GM19372 (cell line): ENCODE measurements at regions not wholly inside any gene's neighbourhood (a gene's known extent, or its start where the extent isn't known, plus 50 kb on each side); places are given as distances from the start of the nearest gene placed in this dataset.
"Not testable (repeated sequence)": the region's sequence is repeated elsewhere in the genome, so short reads cannot be mapped to it uniquely, and the experiment has no call there.

Source experiments
- ATAC-seq: cut with Tn5 transposase; IDR thresholded peaks from one replicate; pipeline ENCODE4 v1.9.1; 2021; ENCODE audit warnings: mild to moderate bottlenecking, low read depth, moderate library complexity; ENCODE audit not compliant: unreplicated experiment

DNA sequence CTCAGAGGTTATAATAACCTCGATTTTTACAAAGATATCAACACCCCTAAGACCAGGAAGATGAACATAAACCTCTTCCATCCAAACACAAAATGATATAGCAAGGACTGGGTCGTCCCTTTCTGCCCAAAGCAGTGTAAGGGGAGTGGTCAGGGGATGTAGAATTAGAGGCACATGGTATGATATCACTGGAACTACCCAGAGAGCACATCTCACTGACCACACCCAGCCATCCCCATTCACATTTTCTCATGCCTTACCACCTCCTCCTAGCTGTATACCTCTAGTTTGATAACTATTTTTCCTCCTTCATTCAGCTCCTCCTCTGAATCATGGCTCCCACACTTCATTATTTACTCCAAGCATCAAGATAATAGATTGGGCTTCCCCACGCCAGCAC is 152.6 kb downstream of the COPS8 start:
- ATAC-seq: no peak

DNA sequence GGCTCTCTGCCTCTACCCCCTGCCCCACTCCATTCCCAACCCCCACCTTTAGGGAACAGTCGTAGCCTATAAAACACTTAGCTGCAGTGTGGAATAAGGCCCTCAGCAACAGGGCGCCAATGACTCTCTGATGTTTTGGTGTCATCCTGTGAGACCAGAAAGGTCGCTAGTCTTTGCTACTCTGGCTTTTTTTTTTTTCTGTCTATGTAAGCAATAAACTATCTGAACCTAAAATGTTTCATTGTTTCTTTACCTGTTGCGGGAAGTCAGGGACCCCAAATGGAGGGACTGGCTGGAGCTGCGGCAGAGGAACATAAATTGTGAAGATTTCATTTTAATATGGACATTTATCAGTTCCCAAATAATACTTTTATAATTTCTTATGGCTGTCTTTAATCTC is 154.6 kb downstream of the COPS8 start:
- ATAC-seq: no peak

DNA sequence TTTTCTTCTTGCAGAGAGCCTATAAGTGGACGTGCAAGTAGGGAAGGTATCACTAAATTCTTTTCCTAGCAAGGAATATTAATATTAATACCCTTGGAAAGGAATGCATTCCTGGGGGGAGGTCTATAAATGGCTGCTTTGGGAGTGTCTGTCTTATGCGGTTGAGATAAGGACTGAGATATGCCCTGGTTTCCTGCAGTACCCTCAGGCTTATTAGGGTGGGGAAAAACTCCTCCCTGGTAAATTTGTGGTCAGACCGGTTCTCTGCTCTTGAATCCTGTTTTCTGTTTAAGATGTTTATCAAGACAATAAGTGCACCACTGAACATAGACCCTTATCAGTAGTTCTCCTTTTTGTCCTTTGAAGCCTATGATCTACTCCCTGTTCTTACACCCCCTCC is 155.2 kb downstream of the COPS8 start:
- not testable (repeated sequence) for ATAC-seq

DNA sequence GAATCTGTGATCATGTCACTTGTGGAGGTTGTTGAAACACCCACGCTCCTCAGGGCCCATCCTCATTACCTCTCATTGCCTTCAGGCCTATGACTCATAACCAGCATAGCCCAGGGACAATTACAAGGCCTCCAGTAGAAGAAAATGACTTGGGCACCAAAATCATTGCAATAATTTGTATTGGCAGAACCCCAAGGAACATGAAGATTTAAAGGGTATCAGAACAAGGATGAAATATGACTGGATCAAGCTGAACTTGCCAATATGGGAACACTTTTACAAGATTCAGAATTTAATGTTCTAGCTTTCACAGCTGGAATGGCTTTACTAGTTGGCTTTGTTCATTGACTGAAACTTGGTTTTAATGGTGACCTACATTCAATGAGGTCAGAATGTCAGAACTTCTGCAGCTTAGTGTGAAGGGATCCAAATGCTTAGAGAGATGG is 156.4 kb downstream of the COPS8 start:
- no peak for ATAC-seq

DNA sequence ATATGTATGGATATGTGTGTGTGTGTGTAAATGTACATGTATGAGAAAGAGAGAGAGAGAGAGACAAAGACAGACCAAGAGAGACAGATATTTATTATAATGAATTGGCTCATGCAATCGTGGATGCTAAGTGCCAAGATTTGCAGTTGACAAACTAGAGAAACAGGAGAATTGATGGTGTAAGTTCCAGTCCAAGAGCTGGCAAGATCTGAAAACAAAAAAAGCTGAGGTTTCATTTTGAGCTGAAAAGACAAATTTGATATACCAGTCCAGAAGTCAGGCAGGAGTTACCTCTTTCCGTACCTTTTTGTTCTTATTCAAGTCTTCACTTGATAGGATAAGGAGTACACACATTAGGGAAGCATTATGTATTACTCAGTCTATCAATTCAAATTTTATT is 157.8 kb downstream of the COPS8 start:
- no peak for ATAC-seq

DNA sequence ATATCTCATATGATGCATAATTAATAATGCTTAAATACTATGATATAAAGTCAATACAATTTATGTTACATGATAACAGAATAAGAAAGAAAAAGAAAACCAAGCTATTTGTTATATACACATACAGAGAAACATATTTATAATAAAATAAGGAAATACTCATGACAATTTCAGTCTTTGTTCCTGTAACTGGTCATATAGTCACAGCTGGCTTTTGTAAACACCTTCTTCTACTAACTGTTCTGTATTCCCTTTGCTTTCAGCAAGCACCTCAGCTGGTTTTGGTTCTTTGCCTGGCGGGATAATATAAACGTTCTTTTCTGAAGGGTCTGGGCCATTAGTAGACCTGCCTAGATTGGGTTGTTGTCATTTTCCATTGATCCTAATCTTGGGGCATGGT is 158.5 kb downstream of the COPS8 start:
- no peak for ATAC-seq

DNA sequence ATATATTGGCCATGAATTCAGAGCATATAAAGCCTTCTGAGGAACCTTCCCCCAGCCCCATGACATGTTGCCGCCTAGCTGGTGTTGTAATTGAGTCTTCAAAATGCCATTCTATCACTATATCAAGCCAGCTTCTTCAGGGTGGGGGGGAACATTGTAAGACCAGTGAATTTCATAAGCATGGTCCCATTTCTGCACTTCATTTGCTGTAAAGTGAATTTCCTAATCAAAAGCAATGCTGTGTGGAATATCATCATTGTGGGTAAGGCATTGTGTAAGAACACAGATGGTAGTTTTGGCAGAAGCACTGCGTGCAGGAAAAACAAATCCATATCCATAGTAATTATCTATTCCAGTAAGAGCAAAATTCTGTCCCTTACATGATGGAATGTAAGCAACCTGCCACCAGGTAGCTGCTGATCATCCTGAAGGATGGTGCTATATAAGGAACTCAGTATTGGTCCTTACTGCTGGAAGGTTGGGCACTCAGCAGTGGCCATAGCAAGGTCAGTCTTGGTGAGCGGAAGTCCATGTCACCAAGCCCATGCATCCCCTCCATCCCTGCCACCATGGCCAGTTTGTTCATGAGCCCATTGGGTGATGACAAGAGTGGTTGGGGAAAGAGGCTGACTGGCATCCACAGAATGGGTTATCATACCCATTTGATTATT is 159.4 kb downstream of the COPS8 start:
- ATAC-seq: no peak

DNA sequence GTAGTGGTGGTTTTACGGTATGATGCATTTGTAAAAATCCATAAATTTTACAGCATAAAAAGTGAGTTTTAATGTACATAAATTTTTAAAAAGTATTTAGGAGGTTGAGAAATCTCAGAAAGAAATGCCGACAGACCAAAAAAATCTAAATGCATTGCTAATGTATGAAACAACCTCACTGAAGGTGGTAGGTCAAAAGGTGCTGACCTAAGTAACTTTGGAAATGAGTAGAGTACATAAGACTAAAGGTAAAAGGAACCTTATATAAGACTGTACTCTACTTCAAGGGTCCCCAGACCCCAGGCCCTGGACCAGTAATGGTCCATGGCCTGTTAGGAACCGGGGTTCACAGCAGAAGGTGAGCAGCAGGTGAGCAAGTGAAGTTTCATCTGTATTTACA is 163.4 kb downstream of the COL6A3 start:
- ATAC-seq: no peak

DNA sequence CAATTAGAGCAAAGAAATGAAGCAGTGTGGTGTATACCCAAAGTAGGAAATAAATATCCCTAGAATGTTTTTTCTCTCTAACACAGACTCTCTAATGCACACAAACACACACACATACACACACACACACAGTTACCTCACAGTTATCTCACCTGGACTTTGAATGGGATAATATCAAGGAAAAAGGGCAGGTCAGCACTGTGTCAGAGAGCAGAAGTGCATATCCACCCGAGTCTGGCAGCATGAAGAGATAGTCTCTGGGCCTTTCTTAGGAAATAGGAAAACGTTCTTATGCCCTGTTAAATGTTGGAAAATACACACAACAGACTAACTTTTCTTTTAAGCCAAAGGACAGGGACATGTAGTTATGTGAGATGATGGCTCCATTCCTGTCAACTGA is 162.0 kb downstream of the COL6A3 start:
- no peak for ATAC-seq

DNA sequence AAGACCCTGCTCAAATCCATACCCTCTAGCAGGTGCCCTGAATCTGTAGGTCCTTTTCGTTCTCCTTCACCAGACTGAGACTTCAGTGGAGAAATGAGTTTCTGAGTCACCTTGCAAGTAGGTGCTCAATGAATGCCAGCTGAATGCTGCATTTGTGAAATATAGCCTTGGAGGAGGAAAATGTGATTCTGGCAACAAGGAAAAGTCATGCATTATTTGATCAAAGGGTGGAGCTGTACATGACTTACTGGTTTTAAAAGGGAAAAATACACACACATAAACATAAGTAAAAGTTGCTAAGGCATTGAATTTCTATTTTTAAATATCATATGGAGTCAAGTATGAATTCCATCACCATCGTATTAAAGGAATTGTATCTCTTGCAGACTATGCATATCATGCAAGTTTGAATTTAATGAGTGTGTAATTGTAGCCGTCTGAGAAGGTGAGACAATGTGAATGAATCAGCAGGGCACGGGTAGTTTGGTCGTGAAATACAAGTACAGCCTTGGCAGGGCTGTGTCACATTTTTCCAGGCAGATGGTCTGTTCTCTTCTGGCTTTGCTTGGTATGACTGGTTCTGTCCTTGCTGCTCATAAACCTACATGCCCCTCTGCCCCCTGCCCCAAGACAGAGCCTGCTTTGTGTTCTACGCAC is 160.8 kb downstream of the COL6A3 start:
- ATAC-seq: no peak

DNA sequence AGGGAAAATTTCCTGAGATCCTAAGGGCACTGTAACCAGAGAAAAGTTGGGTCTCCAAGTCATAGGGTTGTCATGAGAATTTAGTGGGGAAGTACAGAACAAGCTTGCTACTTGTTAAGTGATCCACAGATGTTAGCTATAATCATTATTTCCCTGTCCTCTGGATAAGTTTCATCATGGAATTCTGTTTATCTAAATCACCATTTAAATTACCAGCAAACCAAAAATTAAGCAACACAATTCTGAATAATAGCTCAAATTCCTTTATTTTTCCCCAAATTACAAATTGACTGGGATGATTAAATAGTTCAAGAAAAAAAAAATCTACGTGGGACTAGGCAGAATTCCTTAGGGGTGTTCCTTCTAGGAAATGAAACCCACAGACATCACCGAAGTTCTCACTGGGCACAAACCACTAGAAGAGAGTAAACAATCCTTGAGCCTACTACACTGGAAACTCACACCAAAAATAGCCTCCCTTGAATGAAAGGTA is 159.5 kb downstream of the COL6A3 start:
- no peak for ATAC-seq

DNA sequence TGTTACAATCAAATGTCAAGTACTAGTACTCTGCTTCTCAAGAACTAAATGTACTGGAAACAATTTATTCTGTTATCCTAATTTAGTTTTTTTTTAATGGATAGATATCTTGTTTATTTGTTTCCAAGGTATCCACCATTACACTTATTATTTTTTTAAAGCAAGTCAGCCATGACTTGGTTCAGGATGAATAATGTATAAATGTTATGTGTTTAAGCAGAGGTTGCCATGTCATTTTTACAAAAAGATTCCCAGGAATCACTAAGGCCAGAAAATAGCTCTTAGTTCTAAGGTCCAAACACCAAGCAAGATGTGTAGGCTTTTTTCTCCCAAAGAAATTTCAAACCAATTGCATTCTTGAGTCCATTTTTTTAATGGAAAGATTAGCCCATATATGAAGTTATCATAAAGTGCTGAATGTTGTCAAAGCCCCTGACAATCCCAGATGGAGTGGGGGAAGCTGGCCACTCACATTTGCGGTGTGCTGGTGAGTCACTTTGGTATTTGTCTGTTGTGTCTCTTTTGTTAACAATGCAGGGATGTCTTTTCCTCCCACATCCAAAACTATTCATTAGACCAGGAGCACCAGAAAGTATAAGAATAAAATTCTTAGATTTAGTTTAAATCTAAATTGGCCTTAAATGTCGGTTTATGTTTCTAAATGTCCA is 158.9 kb downstream of the COL6A3 start:
- ATAC-seq: no peak

DNA sequence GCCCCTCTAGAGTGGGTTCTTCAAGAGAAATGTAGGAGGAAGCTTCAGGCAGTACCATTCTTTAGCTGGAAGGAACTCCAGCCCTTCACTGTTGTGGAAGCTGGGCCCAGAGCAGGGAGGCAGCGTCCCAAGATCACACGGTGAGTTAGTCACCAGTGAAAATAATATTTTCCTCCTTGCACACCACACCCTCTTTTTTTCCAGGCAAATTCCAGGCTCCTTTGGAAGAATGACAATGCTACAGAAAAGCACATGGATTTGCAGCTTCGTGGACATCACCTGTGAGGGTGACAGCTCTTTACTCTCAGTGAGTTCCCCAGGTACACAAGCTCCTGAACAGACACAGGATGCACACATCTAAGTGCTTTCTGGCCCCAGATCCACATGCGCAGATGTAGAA is 157.1 kb downstream of the COL6A3 start:
- no peak for ATAC-seq

DNA sequence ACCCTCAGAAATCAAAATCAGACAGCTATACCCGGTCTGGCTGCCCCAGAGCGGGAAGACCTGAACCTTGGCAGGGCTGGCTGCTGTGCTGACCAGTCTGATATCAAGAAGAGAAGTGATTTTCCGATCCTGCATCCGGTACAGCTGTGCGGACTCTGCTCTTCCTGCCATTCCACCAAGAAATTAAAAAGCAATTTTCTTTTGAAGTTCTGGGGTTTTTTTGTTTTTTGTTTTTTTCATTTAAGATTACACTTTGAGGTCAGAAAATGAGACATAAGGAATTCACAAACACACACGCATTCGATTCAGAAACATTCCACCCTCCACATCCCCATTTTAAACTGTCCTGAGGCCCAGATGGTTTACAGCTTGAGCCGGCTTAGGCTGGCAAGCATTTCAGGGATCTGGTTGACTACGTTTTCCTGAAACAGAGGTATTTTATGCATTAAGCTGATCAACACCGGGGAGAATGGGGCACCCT is 156.5 kb downstream of the COL6A3 start:
- ATAC-seq: no peak

DNA sequence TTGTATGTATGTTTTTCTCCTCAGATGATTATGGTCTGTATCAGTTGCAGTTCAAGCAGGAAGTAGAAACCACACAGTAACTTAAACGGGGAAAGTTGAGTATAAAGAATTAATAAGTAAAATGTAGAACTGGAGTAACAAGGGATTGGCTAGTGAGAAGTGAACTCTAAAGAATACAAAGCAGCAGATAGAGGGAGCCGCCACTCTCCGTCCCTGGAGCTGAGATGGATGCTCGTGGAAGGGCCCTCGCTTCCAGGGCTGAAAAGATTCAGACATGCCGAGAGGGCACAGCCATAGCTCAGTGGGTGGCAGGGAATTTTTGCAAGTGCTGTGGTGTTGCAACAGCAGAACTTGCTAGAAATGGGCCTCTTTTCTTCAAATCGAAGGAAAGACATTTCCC is 155.8 kb downstream of the COL6A3 start:
- no peak for ATAC-seq

DNA sequence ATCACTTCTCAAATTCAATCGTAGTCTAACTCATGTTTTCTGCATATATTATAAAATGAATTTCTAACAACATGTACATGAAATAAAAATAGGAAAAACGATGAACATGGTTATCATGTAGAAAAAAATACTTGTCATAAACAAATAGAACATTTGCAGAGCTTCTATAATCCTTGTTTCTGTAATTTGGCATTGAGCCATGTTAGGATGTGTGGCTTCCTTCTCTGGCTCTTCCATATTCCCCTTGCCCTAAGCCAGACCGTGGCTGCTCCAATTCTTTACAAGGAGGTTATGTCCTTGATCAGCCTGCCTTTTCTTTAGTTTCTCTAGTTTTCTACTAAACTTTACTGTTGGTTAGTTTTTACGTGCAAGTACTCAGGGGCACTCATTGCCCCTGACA is 155.3 kb downstream of the COL6A3 start:
- no peak for ATAC-seq

DNA sequence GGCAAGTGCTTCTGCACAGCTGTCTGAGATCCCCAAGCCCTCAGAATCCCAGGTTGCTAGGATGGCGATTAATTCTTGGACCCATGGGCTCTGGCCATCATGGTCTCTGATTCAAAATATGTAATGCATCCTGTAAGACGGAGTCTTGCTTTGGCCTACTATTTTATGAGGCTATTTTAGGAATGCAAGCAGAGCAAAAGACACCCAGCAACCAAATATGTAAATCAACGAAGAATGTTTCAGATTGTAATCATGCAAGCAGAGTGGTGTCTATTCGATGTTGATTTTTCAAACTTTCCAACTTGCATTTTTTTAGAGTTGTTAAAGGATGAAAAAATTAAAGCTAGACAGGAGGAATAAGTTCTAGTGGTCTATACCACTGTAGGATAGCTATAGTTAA is 154.8 kb downstream of the COL6A3 start:
- no peak for ATAC-seq

DNA sequence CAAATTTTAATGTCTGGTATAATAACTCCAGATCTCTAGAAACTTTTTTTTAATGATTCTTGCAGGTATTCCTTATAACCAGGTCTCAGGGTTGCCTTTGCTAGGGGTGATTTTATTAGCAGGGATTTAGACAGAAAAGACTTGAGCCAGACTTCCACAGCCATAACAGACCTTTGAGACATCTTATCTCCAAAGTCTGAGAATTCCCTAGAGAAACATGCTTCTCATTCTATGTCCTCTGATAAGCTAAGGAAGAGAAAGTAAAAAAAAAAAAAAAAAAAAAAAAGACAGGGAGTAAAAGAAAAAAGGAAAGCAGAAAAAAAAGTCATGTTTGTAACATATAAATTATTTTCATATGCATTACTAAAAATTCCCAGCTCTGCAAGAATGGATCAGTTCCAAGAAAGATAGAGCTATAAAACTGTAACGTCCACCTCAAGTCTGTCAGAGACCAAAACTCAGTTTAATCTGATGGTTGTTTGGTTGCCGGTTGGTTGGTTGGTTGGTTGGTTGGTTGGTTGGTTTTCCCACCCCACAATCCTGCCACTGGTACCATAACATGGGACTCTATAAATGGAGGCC is 153.8 kb downstream of the COL6A3 start:
- no peak for ATAC-seq

DNA sequence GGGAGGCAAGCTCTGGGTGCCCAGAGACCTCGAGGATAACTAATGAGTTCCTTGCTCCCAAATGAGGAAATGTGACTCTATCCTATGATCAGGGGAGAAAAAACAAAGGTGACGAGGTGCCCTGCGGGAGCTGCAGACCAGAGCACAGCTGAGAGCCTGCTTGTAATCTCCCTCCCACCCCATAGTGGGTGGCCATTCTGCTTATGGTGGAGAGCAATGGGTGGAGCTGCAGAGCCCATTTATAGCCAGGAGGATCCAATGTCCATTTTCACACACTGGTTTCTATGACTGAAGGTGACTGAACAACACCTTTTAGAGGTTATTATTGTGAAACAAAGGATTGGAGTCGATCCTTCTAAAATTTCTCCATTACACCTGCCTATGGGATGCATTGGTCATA is 153.3 kb downstream of the COL6A3 start:
- ATAC-seq: no peak

DNA sequence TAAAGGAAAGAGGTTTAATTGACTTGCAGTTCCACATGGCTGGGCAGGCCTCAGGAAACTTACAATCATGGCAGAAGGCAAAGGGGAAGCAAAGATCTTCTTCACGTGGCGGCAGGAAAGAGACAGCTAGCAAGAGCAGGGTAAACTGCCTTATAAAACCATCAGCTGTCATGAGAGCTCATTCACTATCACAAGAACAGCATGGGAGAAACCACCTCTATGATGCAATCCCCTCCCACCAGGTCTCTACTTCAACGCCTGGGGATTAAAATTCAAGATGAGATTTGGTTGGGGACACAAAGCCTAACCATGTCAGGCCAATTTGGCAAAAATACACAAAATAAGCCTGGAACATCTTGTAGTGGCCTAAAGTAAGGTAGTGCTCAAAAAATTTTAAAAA is 152.6 kb downstream of the COL6A3 start:
- ATAC-seq: no peak
